ENCODE measurements at regions not wholly inside any gene's neighbourhood (a gene's known extent, or its start where the extent isn't known, plus 50 kb on each side); places are given as distances from the start of the nearest gene placed in this dataset.

- no peaks in the 10 kb centered on the region for H3K36me3 ChIP-seq (ENCODE audit: insufficient read depth in 1 of 2, low read depth in 1 of 2)
- no peak overlapping the region for H3K4me3 ChIP-seq
- no peaks in the 10 kb centered on the region for H3K4me1 ChIP-seq
- no peak for TF ChIP-seq CTCF (IDR thresholded peaks at IDR 0.05)
- intact Hi-C loops (cut with DNase I), result no loop called here
- 62 to 97% (median 63%) methylated on average over 1 of the region's 1 CpG for WGBS, 3 donors
- H3K27me3 ChIP-seq (ENCODE audit: insufficient read depth in 3 of 3, low read length in 2 of 3), result no peaks in the 10 kb centered on the region
- no peak for ATAC-seq
- H3K27ac ChIP-seq, result no peak overlapping the region
- DNase-seq, result no peak
- H3K9me3 ChIP-seq, result no peaks in the 10 kb centered on the region
Observed at GRCh38 chr5:110085826-110086225, 396.1 kb downstream of the MAN2A1 start.

- H3K27me3 ChIP-seq (ENCODE audit: insufficient read depth in 3 of 3, low read length in 2 of 3), result no peaks in the 10 kb centered on the region
- TF ChIP-seq CTCF (IDR thresholded peaks at IDR 0.05), result no peak
- intact Hi-C loops (cut with DNase I), result no loop called here
- H3K36me3 ChIP-seq (ENCODE audit: insufficient read depth in 1 of 2, low read depth in 1 of 2), result no peaks in the 10 kb centered on the region
- ATAC-seq, result peak; percentile 68 to 95 (median 90)
- no peak overlapping the region for H3K4me3 ChIP-seq
- no peaks in the 10 kb centered on the region for H3K4me1 ChIP-seq
- DNase-seq, result peak; percentile 39 to 75
- no peaks in the 10 kb centered on the region for H3K9me3 ChIP-seq
- WGBS, 3 donors, result 17 to 26% (median 22%) methylated on average over 6 of the region's 6 CpGs
- no peak overlapping the region for H3K27ac ChIP-seq
Observed at GRCh38 chr5:110086658-110087388, 397.1 kb downstream of the MAN2A1 start.

- Histone ChIP-seq H3K27me3 (ENCODE audit: insufficient read depth in 3 of 3, low read length in 2 of 3) (no peaks in the 10 kb centered on the region), H3K4me3 (no peak overlapping the region), H3K4me1 (no peaks in the 10 kb centered on the region), H3K27ac (no peak overlapping the region), H3K9me3 (no peaks in the 10 kb centered on the region), H3K36me3 (ENCODE audit: insufficient read depth in 1 of 2, low read depth in 1 of 2) (no peaks in the 10 kb centered on the region)
- intact Hi-C loops (cut with DNase I), result no loop called here
- TF ChIP-seq CTCF (IDR thresholded peaks at IDR 0.05), result no peak
- ATAC-seq (peak in 1 of 4 donors; percentile 59), DNase-seq (no peak)
- 28 to 39% (median 30%) methylated on average over 7 of the region's 7 CpGs for WGBS, 3 donors
Observed at GRCh38 chr5:110087829-110088228, 398.1 kb downstream of the MAN2A1 start.

GRCh38 chr5:110088676-110089436, 399.1 kb downstream of the MAN2A1 start:
- H3K4me3 ChIP-seq, result no peak overlapping the region
- H3K9me3 ChIP-seq, result no peaks in the 10 kb centered on the region
- no peaks in the 10 kb centered on the region for H3K27me3 ChIP-seq (ENCODE audit: insufficient read depth in 3 of 3, low read length in 2 of 3)
- H3K36me3 ChIP-seq (ENCODE audit: insufficient read depth in 1 of 2, low read depth in 1 of 2), result no peaks in the 10 kb centered on the region
- WGBS, 3 donors, result 27 to 54% (median 32%) methylated on average over 1 of the region's 1 CpG
- DNase-seq, result no peak
- no peak for ATAC-seq
- no peak overlapping the region for H3K27ac ChIP-seq
- no peaks in the 10 kb centered on the region for H3K4me1 ChIP-seq
- intact Hi-C loops (cut with DNase I), result no loop called here
- no peak for TF ChIP-seq CTCF (IDR thresholded peaks at IDR 0.05)

Data from psoas muscle (tissue), 7 donors.